Calu3 (cell line): ENCODE measurements at regions not wholly inside any gene's neighbourhood (a gene's known extent, or its start where the extent isn't known, plus 50 kb on each side); places are given as distances from the start of the nearest gene placed in this dataset.
"Not testable (repeated sequence)": the region's sequence is repeated elsewhere in the genome, so short reads cannot be mapped to it uniquely, and the experiment has no call there.

Experiments used
- BruUV-seq: library from RNA; stranded (reverse); fragments of 400-500 nt; replicated peaks from 2 replicates; lab custom pipeline; 2021; lab: Mats Ljungman, UMichigan
- CTCF ChIA-PET: fragments of 300-600 bp; sonication (Branson Sonifier 250); formaldehyde crosslinking; loops from one replicate; lab custom pipeline; 2022; ENCODE audit warnings: antibody characterized with exemption; lab: Charles Lee
- DNase-seq: peaks from one replicate; pipeline ENCODE4 v3.0.0; 2022
- H3K27ac Mint-ChIP-seq: one replicate; pipeline ENCODE4 v1.8.0; 2022; ENCODE audit warnings: mixed read lengths; ENCODE audit not compliant: unreplicated experiment
- H3K27me3 Mint-ChIP-seq: one replicate; pipeline ENCODE4 v1.8.0; 2022; ENCODE audit warnings: mixed read lengths; ENCODE audit not compliant: unreplicated experiment
- H3K36me3 Mint-ChIP-seq: one replicate; pipeline ENCODE4 v1.8.0; 2022; ENCODE audit warnings: mild to moderate bottlenecking, moderate library complexity, mixed read lengths; ENCODE audit not compliant: insufficient read depth, unreplicated experiment
- H3K4me1 Mint-ChIP-seq: one replicate; pipeline ENCODE4 v1.8.0; 2022; ENCODE audit warnings: mild to moderate bottlenecking, low read depth, mixed read lengths; ENCODE audit not compliant: unreplicated experiment
- H3K4me3 Mint-ChIP-seq: one replicate; pipeline ENCODE4 v1.8.0; 2022; ENCODE audit warnings: mild to moderate bottlenecking, low read depth, moderate library complexity, mixed read lengths; ENCODE audit not compliant: unreplicated experiment
- H3K9me3 Mint-ChIP-seq: one replicate; pipeline ENCODE4 v1.8.0; 2022; ENCODE audit warnings: low read depth, mixed read lengths; ENCODE audit not compliant: unreplicated experiment
- intact Hi-C: fragments of 100-400 bp; cut with micrococcal nuclease; formaldehyde crosslinking; loops from one replicate; pipeline ENCODE4 v1.10.0; 2022; ENCODE audit not compliant: unreplicated experiment
- TF ChIP-seq, protein P1 (sequence below): fragments of 200-600 bp; IDR thresholded peaks from one replicate; pipeline ENCODE4 v1.8.0; 2022; ENCODE audit warnings: antibody characterized with exemption; ENCODE audit not compliant: unreplicated experiment

DNA sequence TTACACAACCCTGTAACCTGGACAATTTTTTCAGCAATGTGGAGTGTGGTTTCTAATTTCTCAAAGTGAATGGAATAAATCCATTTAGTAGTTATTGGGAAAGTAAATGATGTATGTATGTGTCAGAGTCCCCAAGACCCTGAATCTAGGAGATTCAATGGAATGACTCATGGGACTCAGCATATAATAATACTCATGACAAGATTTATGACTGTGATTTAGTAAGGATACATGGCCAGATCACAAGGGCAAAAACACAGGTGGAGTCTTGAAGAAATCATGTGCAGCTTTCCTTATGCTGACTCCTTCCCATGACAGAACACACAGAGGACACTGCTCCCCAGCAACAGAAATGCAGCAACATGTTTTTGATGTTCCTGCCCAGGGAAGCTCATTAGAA lies 1877.7 kb upstream of the LRRTM1 start:
- Mint-ChIP-seq H3K27ac (no peak overlapping the region), H3K4me3 (no peak overlapping the region), H3K36me3 (no peaks in the 10 kb centered on the region), H3K27me3 (no peaks in the 10 kb centered on the region), H3K4me1 (no peaks in the 10 kb centered on the region), H3K9me3 (peaks cover 3% of the 10 kb centered on the region)
- CTCF ChIA-PET: no interaction called here
- no TSS peak for BruUV-seq
- TF ChIP-seq, protein P1, sequence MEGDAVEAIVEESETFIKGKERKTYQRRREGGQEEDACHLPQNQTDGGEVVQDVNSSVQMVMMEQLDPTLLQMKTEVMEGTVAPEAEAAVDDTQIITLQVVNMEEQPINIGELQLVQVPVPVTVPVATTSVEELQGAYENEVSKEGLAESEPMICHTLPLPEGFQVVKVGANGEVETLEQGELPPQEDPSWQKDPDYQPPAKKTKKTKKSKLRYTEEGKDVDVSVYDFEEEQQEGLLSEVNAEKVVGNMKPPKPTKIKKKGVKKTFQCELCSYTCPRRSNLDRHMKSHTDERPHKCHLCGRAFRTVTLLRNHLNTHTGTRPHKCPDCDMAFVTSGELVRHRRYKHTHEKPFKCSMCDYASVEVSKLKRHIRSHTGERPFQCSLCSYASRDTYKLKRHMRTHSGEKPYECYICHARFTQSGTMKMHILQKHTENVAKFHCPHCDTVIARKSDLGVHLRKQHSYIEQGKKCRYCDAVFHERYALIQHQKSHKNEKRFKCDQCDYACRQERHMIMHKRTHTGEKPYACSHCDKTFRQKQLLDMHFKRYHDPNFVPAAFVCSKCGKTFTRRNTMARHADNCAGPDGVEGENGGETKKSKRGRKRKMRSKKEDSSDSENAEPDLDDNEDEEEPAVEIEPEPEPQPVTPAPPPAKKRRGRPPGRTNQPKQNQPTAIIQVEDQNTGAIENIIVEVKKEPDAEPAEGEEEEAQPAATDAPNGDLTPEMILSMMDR: no peak
- DNase-seq: no peak
- intact Hi-C loops: no loop called here

DNA sequence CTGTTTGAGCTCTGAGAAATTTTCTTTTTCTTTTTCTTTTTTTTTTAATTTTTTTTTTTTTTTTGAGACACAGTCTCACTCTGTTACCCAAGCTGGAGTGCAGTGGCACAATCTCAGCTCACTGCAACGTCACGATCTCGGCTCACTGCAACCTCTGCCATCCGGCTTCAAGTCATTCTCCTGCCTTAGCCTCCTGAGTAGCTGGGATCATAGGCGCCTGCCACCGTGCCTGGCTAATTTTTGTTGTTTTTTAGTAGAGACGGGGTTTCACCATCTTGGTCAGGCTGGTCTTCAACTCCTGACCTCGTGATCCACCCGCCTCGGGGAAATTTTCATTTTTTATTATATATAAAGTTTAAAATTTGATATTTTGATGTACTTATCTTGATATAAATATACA lies 1870.7 kb upstream of the LRRTM1 start:
- intact Hi-C loops, CTCF ChIA-PET, BruUV-seq, DNase-seq, H3K27me3 Mint-ChIP-seq, H3K27ac Mint-ChIP-seq, H3K4me1 Mint-ChIP-seq, H3K36me3 Mint-ChIP-seq, H3K9me3 Mint-ChIP-seq, H3K4me3 Mint-ChIP-seq: not testable (repeated sequence)

DNA sequence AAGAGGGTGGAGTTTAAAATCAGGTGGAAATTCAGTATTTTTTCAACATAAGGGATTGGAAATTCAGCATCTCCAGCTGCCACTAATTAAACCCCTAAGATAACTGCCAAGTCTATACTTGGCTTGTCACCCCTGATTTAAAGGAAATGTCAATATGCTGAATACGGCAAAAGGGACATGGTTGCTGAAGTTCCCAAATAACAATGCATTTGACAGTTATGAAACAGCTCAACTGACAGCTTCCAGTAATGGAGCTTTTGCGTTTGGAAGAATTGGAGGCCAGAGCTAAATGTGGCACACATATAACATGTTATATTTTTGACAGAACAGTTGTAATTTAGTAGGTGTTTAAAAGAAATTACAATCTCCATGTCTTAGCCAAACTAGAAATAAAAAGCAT lies 1867.9 kb upstream of the LRRTM1 start:
- H3K4me1 Mint-ChIP-seq: no peaks in the 10 kb centered on the region
- H3K27me3 Mint-ChIP-seq: no peaks in the 10 kb centered on the region
- peaks cover 9% of the 10 kb centered on the region for H3K9me3 Mint-ChIP-seq
- H3K4me3 Mint-ChIP-seq: no peak overlapping the region
- no peak for DNase-seq
- CTCF ChIA-PET: no interaction called here
- TF ChIP-seq, protein P1: no peak
- H3K27ac Mint-ChIP-seq: no peak overlapping the region
- no peaks in the 10 kb centered on the region for H3K36me3 Mint-ChIP-seq
- no TSS peak for BruUV-seq
- intact Hi-C loops: no loop called here

DNA sequence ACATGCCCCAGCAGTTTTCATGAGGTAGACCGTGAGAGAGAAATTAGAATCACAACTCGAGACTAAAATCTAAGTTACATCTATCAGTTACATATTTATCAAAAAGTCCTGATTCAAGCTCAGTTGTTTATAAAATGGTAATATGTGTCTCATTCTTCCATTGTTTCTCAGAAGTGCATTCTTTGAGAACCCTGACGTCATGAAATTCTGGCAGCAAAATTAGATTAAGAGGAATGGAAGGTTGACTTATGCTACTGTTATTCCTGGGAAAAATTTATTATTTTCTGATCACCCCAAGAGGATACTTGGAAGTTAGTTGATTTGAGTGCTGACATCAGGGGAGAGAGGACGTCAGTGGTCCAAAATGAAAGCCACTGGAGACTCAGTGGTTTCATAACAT lies 1864.8 kb upstream of the LRRTM1 start:
- CTCF ChIA-PET: interaction anchor here (0.5 kb wide), 1 partner anchor 270 kb away, joined by 5 read pairs; no protein-coding TSS in a partner anchor
- BruUV-seq: no TSS peak
- intact Hi-C loops: no loop called here
- Mint-ChIP-seq H3K27ac (no peak overlapping the region), H3K4me3 (no peak overlapping the region), H3K36me3 (no peaks in the 10 kb centered on the region), H3K27me3 (no peaks in the 10 kb centered on the region), H3K9me3 (peaks cover 6% of the 10 kb centered on the region), H3K4me1 (no peaks in the 10 kb centered on the region)
- TF ChIP-seq, protein P1: no peak
- no peak for DNase-seq

DNA sequence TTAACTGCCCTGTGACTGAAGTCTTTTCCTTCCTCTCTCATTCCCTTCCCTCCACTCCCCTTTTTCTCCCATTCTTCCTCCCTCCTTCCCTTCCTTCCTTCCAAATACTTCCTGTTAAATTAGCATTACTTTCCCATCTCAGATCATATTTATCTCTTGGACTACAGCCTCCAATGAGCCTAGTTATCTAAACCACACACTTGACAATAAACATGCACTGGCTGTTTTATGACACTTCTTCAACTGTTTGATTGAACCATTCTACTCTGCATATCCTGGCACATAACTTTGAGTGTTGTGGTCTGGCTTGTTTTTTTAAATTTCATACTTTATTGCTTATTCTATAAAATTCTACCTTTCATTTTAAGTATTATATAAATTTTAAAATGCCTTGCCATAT lies 1860.8 kb upstream of the LRRTM1 start:
- Mint-ChIP-seq H3K27me3 (no peaks in the 10 kb centered on the region), H3K9me3 (peaks cover 4% of the 10 kb centered on the region), H3K4me1 (no peaks in the 10 kb centered on the region), H3K4me3 (no peak overlapping the region), H3K27ac (no peak overlapping the region), H3K36me3 (no peaks in the 10 kb centered on the region)
- intact Hi-C loops: no loop called here
- DNase-seq: no peak
- BruUV-seq: no TSS peak
- CTCF ChIA-PET: no interaction called here
- TF ChIP-seq, protein P1: no peak
